Transverse colon (tissue), 4 donors: ENCODE measurements at regions not wholly inside any gene's neighbourhood (a gene's known extent, or its start where the extent isn't known, plus 50 kb on each side); places are given as distances from the start of the nearest gene placed in this dataset.

Experiments used
- CTCF ChIP-seq, 5 experiments: fragments of 200-600 bp in 3 of 5; fragments of 450-650 bp in 2 of 5; sonication (generic) in 3 of 5; IDR thresholded peaks; 1 replicate in 2 of 5; 2 replicates in 3 of 5; pipeline ENCODE4 v1.5.1; 2016 to 2017; ENCODE audit warnings: antibody characterized with exemption in 5 of 5, inconsistent platforms in 3 of 5, mild to moderate bottlenecking in 2 of 5, moderate library complexity in 1 of 5
- EP300 ChIP-seq: sonication (generic); formaldehyde crosslinking; IDR thresholded peaks from one replicate; pipeline ENCODE4 v1.6.1; 2017; ENCODE audit warnings: antibody characterized with exemption, low read depth
- POLR2A ChIP-seq: fragments of 450-650 bp; IDR thresholded peaks from one replicate; pipeline ENCODE4 v1.6.1; 2016; ENCODE audit warnings: antibody characterized with exemption, mild to moderate bottlenecking, moderate library complexity
- POLR2AphosphoS5 ChIP-seq, 3 donors: sonication (generic); formaldehyde crosslinking; IDR thresholded peaks; one replicate each; pipeline ENCODE4 v1.6.1; 2016; ENCODE audit warnings: antibody characterized with exemption in 3 of 3

GRCh38 chr3:6062261-6063187 is 798.4 kb upstream of the GRM7 start:
- TF ChIP-seq EP300, result no peak
- TF ChIP-seq CTCF (IDR thresholded peaks at IDR 0.05), result no peak
- no peak for TF ChIP-seq POLR2AphosphoS5 (IDR thresholded peaks at IDR 0.05)
- no peak for TF ChIP-seq POLR2A
